SK-N-SH (cell line): ENCODE measurements at regions not wholly inside any gene's neighbourhood (a gene's known extent, or its start where the extent isn't known, plus 50 kb on each side); places are given as distances from the start of the nearest gene placed in this dataset.

ENCODE experiments used
- CTCF ChIA-PET: fragments of 300-600, 350-600 bp; formaldehyde crosslinking; extraction: SDS; loops from one replicate; lab custom pipeline; 2021; lab: Yijun Ruan, JAX
- POLR2A ChIA-PET: fragments of 350-600 bp; sonication (Branson Sonifier 250); formaldehyde crosslinking; extraction: SDS; loops from one replicate; lab custom pipeline; 2020; ENCODE audit warnings: antibody characterized with exemption, inconsistent platforms; lab: Yijun Ruan, JAX
- DNase-seq: peaks from one replicate; pipeline ENCODE4 v3.0.0; 2012
- H2AFZ ChIP-seq: fragments of 200-600 bp; sonication (generic); 2 replicates; pipeline ENCODE4 v1.8.1; 2016; ENCODE audit warnings: antibody characterized with exemption, mild to moderate bottlenecking, low read depth
- H3F3A ChIP-seq: fragments of 200-600 bp; sonication (generic); replicated peaks from 2 replicates; pipeline ENCODE3; 2016; ENCODE audit warnings: antibody characterized with exemption, mild to moderate bottlenecking; ENCODE audit not compliant: insufficient read depth
- H3K27ac ChIP-seq, 2 experiments: fragments of 200-500 bp in 1 of 2; fragments of 200-600 bp in 1 of 2; sonication (Bioruptor generic) in 1 of 2; sonication (generic), shearing (Covaris generic) in 1 of 2; 2 replicates each; pipeline versions ENCODE4 v1.5.1 to v1.6.1; 2014 to 2016; ENCODE audit warnings: low read depth in 2 of 2, inconsistent platforms in 1 of 2, low read length in 1 of 2, mild to moderate bottlenecking in 1 of 2, mixed read lengths in 1 of 2
- H3K27me3 ChIP-seq: fragments of 200-600 bp; sonication (generic), shearing (Covaris generic); 2 replicates; pipeline ENCODE4 v1.6.1; 2016; ENCODE audit warnings: mixed run types; ENCODE audit not compliant: insufficient read depth
- H3K36me3 ChIP-seq, 2 experiments: fragments of 200-500 bp in 1 of 2; fragments of 200-600 bp in 1 of 2; sonication (Bioruptor generic) in 1 of 2; sonication (generic) in 1 of 2; replicated peaks in 1 of 2; 2 replicates each; pipeline versions ENCODE3 to v1.5.1; 2014 to 2016; ENCODE audit warnings: low read length in 1 of 2, mild to moderate bottlenecking in 1 of 2; ENCODE audit not compliant: insufficient read depth in 2 of 2, control insufficient read depth in 1 of 2
- H3K4me1 ChIP-seq, 2 experiments: fragments of 200-500 bp in 1 of 2; fragments of 200-600 bp in 1 of 2; sonication (Bioruptor generic) in 1 of 2; sonication (generic), shearing (Covaris generic) in 1 of 2; 2 replicates each; pipeline versions ENCODE4 v1.5.1 to v1.6.1; 2014 to 2016; ENCODE audit warnings: low read depth in 1 of 2, low read length in 1 of 2, mixed run types in 1 of 2; ENCODE audit not compliant: insufficient read depth in 2 of 2, control insufficient read depth in 1 of 2
- H3K4me2 ChIP-seq: fragments of 200-600 bp; sonication (generic), shearing (Covaris generic); 2 replicates; pipeline ENCODE4 v1.6.1; 2017; ENCODE audit warnings: mixed run types
- H3K4me3 ChIP-seq, 2 experiments: fragments of 200-500 bp in 1 of 2; fragments of 200-600 bp in 1 of 2; sonication (Bioruptor generic) in 1 of 2; sonication (generic), shearing (Covaris generic) in 1 of 2; 2 replicates each; pipeline versions ENCODE4 v1.5.1 to v1.8.1; 2014 to 2016; ENCODE audit warnings: low read depth in 2 of 2, inconsistent platforms in 1 of 2, low read length in 1 of 2, mild to moderate bottlenecking in 1 of 2, mixed read lengths in 1 of 2, moderate library complexity in 1 of 2
- H3K79me2 ChIP-seq: fragments of 200-600 bp; sonication (generic); 2 replicates; pipeline ENCODE4 v1.8.1; 2017; ENCODE audit warnings: mild to moderate bottlenecking; ENCODE audit not compliant: insufficient read depth
- H3K9ac ChIP-seq: fragments of 200-600 bp; sonication (generic); 2 replicates; pipeline ENCODE4 v1.6.1; 2017; ENCODE audit warnings: mixed run types
- H3K9me2 ChIP-seq: fragments of 200-600 bp; sonication (generic); 2 replicates; pipeline ENCODE4 v1.6.1; 2017; ENCODE audit warnings: mixed run types
- H3K9me3 ChIP-seq: fragments of 200-600 bp; sonication (generic); 2 replicates; pipeline ENCODE4 v1.6.1; 2017; ENCODE audit warnings: mixed run types, mild to moderate bottlenecking, moderate library complexity
- H4K20me1 ChIP-seq: fragments of 200-600 bp; sonication (generic); 2 replicates; pipeline ENCODE4 v1.6.1; 2017; ENCODE audit warnings: mild to moderate bottlenecking, mixed run types; ENCODE audit not compliant: insufficient read depth
- CHD2 ChIP-seq: fragments of 150-350 bp; IDR thresholded peaks from 2 replicates; pipeline ENCODE4 v1.6.1; 2018; ENCODE audit warnings: low read length; ENCODE audit not compliant: partially characterized antibody
- ELF1 ChIP-seq: IDR thresholded peaks from 2 replicates; pipeline ENCODE4 v1.4.0; 2012
- EP300 ChIP-seq, 2 experiments: IDR thresholded peaks; 2 replicates each; pipeline versions ENCODE4 v1.4.0 to v1.6.1; 2012; ENCODE audit warnings: borderline replicate concordance in 1 of 2, low read depth in 1 of 2, low read length in 1 of 2
- EZH2phosphoT487 ChIP-seq: fragments of 200-600 bp; sonication (generic); IDR thresholded peaks from 2 replicates; pipeline ENCODE4 v1.6.1; 2017; ENCODE audit warnings: low read depth, mixed run types, mild to moderate bottlenecking, antibody characterized with exemption, moderate library complexity, borderline replicate concordance
- FOSL2 ChIP-seq: IDR thresholded peaks from 2 replicates; pipeline ENCODE4 v1.4.0; 2012; ENCODE audit warnings: low read depth, mild to moderate bottlenecking, moderate library complexity, borderline replicate concordance
- FOXM1 ChIP-seq: IDR thresholded peaks from 2 replicates; pipeline ENCODE4 v1.4.0; 2012; ENCODE audit warnings: low read depth, mild to moderate bottlenecking
- GATA2 ChIP-seq: sonication (generic); formaldehyde crosslinking; IDR thresholded peaks from 2 replicates; pipeline ENCODE4 v1.5.0; 2020; ENCODE audit warnings: mild to moderate bottlenecking, missing genetic modification reagents
- IRF3 ChIP-seq: fragments of 150-350 bp; IDR thresholded peaks from 2 replicates; pipeline ENCODE4 v1.6.1; 2016; ENCODE audit warnings: mild to moderate bottlenecking, low read depth, low read length
- JUND ChIP-seq: IDR thresholded peaks from 2 replicates; pipeline ENCODE4 v1.4.0; 2012
- NFIC ChIP-seq: IDR thresholded peaks from 2 replicates; pipeline ENCODE4 v1.4.0; 2012; ENCODE audit warnings: borderline replicate concordance
- RCOR1 ChIP-seq: fragments of 150-350 bp; IDR thresholded peaks from 2 replicates; pipeline ENCODE4 v1.6.1; 2017; ENCODE audit warnings: antibody characterized with exemption, low read length
- TCF12 ChIP-seq: IDR thresholded peaks from 2 replicates; pipeline ENCODE4 v1.4.0; 2012
- TEAD4 ChIP-seq: IDR thresholded peaks from 2 replicates; pipeline ENCODE4 v1.4.0; 2012; ENCODE audit warnings: mild to moderate bottlenecking, borderline replicate concordance; ENCODE audit not compliant: insufficient read depth
- USF2 ChIP-seq: fragments of 150-350 bp; IDR thresholded peaks from 2 replicates; pipeline ENCODE4 v1.6.1; 2017; ENCODE audit warnings: antibody characterized with exemption, low read length, low read depth, borderline replicate concordance
- YY1 ChIP-seq: IDR thresholded peaks from 2 replicates; pipeline ENCODE4 v1.4.0; 2012; ENCODE audit warnings: low read depth, mild to moderate bottlenecking
- WGBS: methylation state at CpG from one replicate; pipeline ENCODE4 v1.1.6; 2017; ENCODE audit warnings: low lambda C conversion rate; 5-methylcytosine and 5-hydroxymethylcytosine counted together
- TF ChIP-seq, protein P1 (sequence below): IDR thresholded peaks from 2 replicates; pipeline ENCODE4; 2012
- TF ChIP-seq, protein P2 (sequence below): IDR thresholded peaks from 2 replicates; pipeline ENCODE4 v1.4.0; 2012; ENCODE audit warnings: low read depth, borderline replicate concordance

GRCh38 chr13:81326913-81327312, 986.0 kb upstream of the SPRY2 start:
- no peak overlapping the region for H3K27ac ChIP-seq
- ChIA-PET CTCF (no interaction called here), POLR2A (no interaction called here)
- no peak overlapping the region for H3K4me2 ChIP-seq
- no peaks in the 10 kb centered on the region for H3K36me3 ChIP-seq
- 2% methylated on average over 1 of the region's 1 CpG for WGBS
- no peaks in the 10 kb centered on the region for H3K9me2 ChIP-seq
- no peak overlapping the region for H2AFZ ChIP-seq
- H3K4me1 ChIP-seq, result no peaks in the 10 kb centered on the region
- no peaks in the 10 kb centered on the region for H3F3A ChIP-seq
- no peaks in the 10 kb centered on the region for H3K79me2 ChIP-seq
- H3K9ac ChIP-seq, result no peak overlapping the region
- H4K20me1 ChIP-seq, result no peaks in the 10 kb centered on the region
- no peaks in the 10 kb centered on the region for H3K9me3 ChIP-seq
- H3K4me3 ChIP-seq, result no peak overlapping the region
- no peak for DNase-seq
- H3K27me3 ChIP-seq, result no peaks in the 10 kb centered on the region
- TF ChIP-seq, protein P1, sequence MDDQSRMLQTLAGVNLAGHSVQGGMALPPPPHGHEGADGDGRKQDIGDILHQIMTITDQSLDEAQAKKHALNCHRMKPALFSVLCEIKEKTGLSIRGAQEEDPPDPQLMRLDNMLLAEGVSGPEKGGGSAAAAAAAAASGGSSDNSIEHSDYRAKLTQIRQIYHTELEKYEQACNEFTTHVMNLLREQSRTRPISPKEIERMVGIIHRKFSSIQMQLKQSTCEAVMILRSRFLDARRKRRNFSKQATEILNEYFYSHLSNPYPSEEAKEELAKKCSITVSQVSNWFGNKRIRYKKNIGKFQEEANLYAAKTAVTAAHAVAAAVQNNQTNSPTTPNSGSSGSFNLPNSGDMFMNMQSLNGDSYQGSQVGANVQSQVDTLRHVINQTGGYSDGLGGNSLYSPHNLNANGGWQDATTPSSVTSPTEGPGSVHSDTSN, result no peak
- TF ChIP-seq IRF3 (no peak), NFIC (no peak), RCOR1 (no peak), JUND (no peak), CHD2 (no peak), YY1 (no peak), GATA2 (CRISPR knock-in tag) (no peak)

DNA sequence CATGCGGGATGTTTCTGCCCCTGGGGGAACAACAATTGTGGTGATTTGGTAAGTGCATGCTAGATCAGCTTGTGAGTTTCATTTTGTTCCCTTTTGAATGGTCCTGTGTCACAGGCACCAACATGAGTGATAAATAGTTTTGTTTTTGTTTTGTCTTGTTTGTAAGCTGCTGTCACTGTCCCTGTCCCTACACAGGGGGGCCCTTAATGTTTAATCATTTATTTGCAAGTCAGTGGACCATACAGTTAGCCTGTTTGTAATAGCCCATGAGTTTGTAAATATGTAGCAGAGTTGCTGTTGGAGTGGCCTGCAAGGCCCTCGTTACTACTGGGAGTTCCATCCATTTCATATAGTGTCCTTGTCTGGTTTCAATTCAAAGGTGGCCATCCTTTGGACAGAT, 979.6 kb upstream of the SPRY2 start:
- no peaks in the 10 kb centered on the region for H3K27me3 ChIP-seq
- WGBS, result 3% methylated on average over 2 of the region's 2 CpGs
- H3K9me3 ChIP-seq, result no peaks in the 10 kb centered on the region
- H3K27ac ChIP-seq, result no peak overlapping the region
- H3K4me1 ChIP-seq, result no peaks in the 10 kb centered on the region
- H3K9me2 ChIP-seq, result no peaks in the 10 kb centered on the region
- no peak overlapping the region for H2AFZ ChIP-seq
- H3K4me2 ChIP-seq, result no peak overlapping the region
- DNase-seq, result no peak
- H3K79me2 ChIP-seq, result no peaks in the 10 kb centered on the region
- H3F3A ChIP-seq, result no peaks in the 10 kb centered on the region
- no peak overlapping the region for H3K9ac ChIP-seq
- no peaks in the 10 kb centered on the region for H4K20me1 ChIP-seq
- no peak overlapping the region for H3K4me3 ChIP-seq
- no peak for TF ChIP-seq FOSL2
- TF ChIP-seq, all 33 proteins: peak for 0
- H3K36me3 ChIP-seq, result no peaks in the 10 kb centered on the region
- ChIA-PET POLR2A (no interaction called here), CTCF (interaction anchor here (1.0 kb wide), 1 partner anchor 303 kb away, joined by 3 read pairs; no protein-coding TSS in a partner anchor)

GRCh38 chr13:81319351-81319750, 978.4 kb upstream of the SPRY2 start:
- Histone ChIP-seq H3K79me2 (no peaks in the 10 kb centered on the region), H3K27ac (no peak overlapping the region), H3K4me3 (no peak overlapping the region), H3K9ac (no peak overlapping the region), H3K4me2 (no peak overlapping the region), H3K36me3 (no peaks in the 10 kb centered on the region), H2AFZ (no peak overlapping the region), H4K20me1 (no peaks in the 10 kb centered on the region), H3K9me2 (no peaks in the 10 kb centered on the region), H3K27me3 (no peaks in the 10 kb centered on the region), H3K4me1 (no peaks in the 10 kb centered on the region), H3F3A (no peaks in the 10 kb centered on the region), H3K9me3 (no peaks in the 10 kb centered on the region)
- POLR2A ChIA-PET, result no interaction called here
- CTCF ChIA-PET, result interaction anchor here (0.6 kb wide), 1 partner anchor 1130 kb away, joined by 3 read pairs; no protein-coding TSS in a partner anchor
- DNase-seq, result no peak
- 3% methylated on average over 3 of the region's 3 CpGs for WGBS
- TF ChIP-seq, protein P2, sequence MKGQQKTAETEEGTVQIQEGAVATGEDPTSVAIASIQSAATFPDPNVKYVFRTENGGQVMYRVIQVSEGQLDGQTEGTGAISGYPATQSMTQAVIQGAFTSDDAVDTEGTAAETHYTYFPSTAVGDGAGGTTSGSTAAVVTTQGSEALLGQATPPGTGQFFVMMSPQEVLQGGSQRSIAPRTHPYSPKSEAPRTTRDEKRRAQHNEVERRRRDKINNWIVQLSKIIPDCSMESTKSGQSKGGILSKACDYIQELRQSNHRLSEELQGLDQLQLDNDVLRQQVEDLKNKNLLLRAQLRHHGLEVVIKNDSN, result no peak
- TF ChIP-seq CHD2 (no peak), IRF3 (no peak), EZH2phosphoT487 (no peak), ELF1 (no peak), YY1 (no peak), EP300 (IDR thresholded peaks at IDR 0.05; ENCODE audit: borderline replicate concordance in 1 of 2, low read depth in 1 of 2, low read length in 1 of 2) (no peak), TCF12 (no peak), GATA2 (CRISPR knock-in tag) (no peak), RCOR1 (no peak), NFIC (no peak), USF2 (no peak), FOXM1 (no peak), JUND (no peak), FOSL2 (no peak), TEAD4 (no peak)
